ENCODE measurements at regions not wholly inside any gene's neighbourhood (a gene's known extent, or its start where the extent isn't known, plus 50 kb on each side); places are given as distances from the start of the nearest gene placed in this dataset.

DNA sequence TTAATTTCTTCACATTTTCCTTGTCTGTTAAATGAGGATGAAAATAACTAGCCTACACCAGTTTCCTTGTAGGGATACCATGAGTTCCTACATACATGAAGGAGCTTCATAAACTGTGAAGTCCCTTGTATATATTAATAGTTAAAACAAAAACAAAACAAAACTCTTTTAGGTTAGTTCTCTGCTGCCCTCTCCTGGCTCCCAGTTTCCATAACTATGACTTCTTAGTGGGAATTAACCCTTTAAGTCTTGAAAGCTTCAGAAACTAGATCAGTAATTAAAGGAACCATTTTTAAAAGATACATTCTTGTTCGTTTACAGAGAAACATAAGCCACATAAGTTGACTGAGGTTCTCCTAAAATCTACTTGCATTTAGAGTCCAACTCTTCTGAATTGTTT lies 500.0 kb upstream of the C9orf72 start:
- no peak overlapping the region for H3K4me2 ChIP-seq (ENCODE audit: insufficient read depth in 1 of 2, low read depth in 2 of 2, low read length in 2 of 2)
- H3K27me3 ChIP-seq (replicated peaks in 1 of 4; ENCODE audit: control insufficient read depth in 3 of 4, extremely low read depth in 1 of 4, insufficient read depth in 3 of 4, low read length in 3 of 4): no peaks in the 10 kb centered on the region
- no peak overlapping the region for H3K27ac ChIP-seq (ENCODE audit: low read depth, low read length)
- POLR2A ChIA-PET (ENCODE audit: partially characterized antibody): interaction anchor here (1.8 kb wide), 1 partner anchor 347 kb away, joined by 7 read pairs; no protein-coding TSS in a partner anchor
- H3K9me3 ChIP-seq (ENCODE audit: insufficient read depth in 2 of 2, low read depth in 1 of 2, low read length in 1 of 2): no peaks in the 10 kb centered on the region
- H2BK12ac ChIP-seq (ENCODE audit: low read depth, low read length): no peak overlapping the region
- H2AK5ac ChIP-seq (ENCODE audit: low read depth, low read length): no peak overlapping the region
- TF ChIP-seq RAD21 (IDR thresholded peaks at IDR 0.05 in 1 of 2, conservative IDR thresholded peaks at IDR 0.05 in 1 of 2; ENCODE audit: low read depth in 2 of 2, low read length in 2 of 2) (peak; percentile 81 to 82), JUND (IDR thresholded peaks at IDR 0.05; ENCODE audit: low read length) (0 out of 2 replicates have a peak, but pooled peaks have one; percentile 5), HDAC2 (IDR thresholded peaks at IDR 0.05; ENCODE audit: borderline replicate concordance in 1 of 2, low read depth in 2 of 2, low read length in 2 of 2) (no peak)
- TF ChIP-seq, protein P1, sequence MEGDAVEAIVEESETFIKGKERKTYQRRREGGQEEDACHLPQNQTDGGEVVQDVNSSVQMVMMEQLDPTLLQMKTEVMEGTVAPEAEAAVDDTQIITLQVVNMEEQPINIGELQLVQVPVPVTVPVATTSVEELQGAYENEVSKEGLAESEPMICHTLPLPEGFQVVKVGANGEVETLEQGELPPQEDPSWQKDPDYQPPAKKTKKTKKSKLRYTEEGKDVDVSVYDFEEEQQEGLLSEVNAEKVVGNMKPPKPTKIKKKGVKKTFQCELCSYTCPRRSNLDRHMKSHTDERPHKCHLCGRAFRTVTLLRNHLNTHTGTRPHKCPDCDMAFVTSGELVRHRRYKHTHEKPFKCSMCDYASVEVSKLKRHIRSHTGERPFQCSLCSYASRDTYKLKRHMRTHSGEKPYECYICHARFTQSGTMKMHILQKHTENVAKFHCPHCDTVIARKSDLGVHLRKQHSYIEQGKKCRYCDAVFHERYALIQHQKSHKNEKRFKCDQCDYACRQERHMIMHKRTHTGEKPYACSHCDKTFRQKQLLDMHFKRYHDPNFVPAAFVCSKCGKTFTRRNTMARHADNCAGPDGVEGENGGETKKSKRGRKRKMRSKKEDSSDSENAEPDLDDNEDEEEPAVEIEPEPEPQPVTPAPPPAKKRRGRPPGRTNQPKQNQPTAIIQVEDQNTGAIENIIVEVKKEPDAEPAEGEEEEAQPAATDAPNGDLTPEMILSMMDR (IDR thresholded peaks at IDR 0.05; ENCODE audit: control extremely low read depth in 1 of 3, insufficient read depth in 1 of 3, low read depth in 1 of 3, low read length in 3 of 3): peak in 2 of 3 experiments; percentile 40 to 56; a peak in 2 of 4 replicates
- H3K36me3 ChIP-seq (ENCODE audit: control insufficient read depth in 2 of 4, insufficient read depth in 4 of 4, low read length in 3 of 4): no peaks in the 10 kb centered on the region
- H3K14ac ChIP-seq (ENCODE audit: insufficient read length): no peak overlapping the region
- H3K9ac ChIP-seq (replicated peaks in 1 of 4; ENCODE audit: extremely low read depth in 1 of 4, low read depth in 3 of 4, low read length in 3 of 4): no peak overlapping the region
- no peaks in the 10 kb centered on the region for H3K23me2 ChIP-seq (ENCODE audit: low read depth, low read length)
- no peak overlapping the region for H4K91ac ChIP-seq (replicated peaks; ENCODE audit: insufficient read length, low read length)
- DNase-seq (ENCODE audit: low read depth in 1 of 2, low spot score in 2 of 2) (peak; percentile 9 to 47), FAIRE-seq (peak; percentile 78)
- no peak overlapping the region for H3K23ac ChIP-seq (ENCODE audit: insufficient read length)
- H4K8ac ChIP-seq (ENCODE audit: extremely low read depth, insufficient read depth, low read length): no peak overlapping the region
- no peak overlapping the region for H2BK20ac ChIP-seq (ENCODE audit: low read length)
- H3K4me1 ChIP-seq (replicated peaks in 1 of 4; ENCODE audit: control insufficient read depth in 3 of 4, insufficient read depth in 4 of 4, low read length in 3 of 4): peaks cover 0 to 4% (median 0%) of the 10 kb centered on the region in 4 experiments; a peak in 1 of 7 replicates
- H4K5ac ChIP-seq (ENCODE audit: insufficient read length, low read depth, low read length): no peak overlapping the region
- no peak overlapping the region for H2AFZ ChIP-seq (ENCODE audit: low read length)
- H3K79me1 ChIP-seq (ENCODE audit: low read depth, low read length): no peaks in the 10 kb centered on the region
- H3K4me3 ChIP-seq (ENCODE audit: extremely low read depth in 1 of 4, insufficient read depth in 2 of 4, low read depth in 3 of 4, low read length in 4 of 4): no peak overlapping the region
- no peak overlapping the region for H3K56ac ChIP-seq (replicated peaks; ENCODE audit: insufficient read length, low read depth, low read length)
- H3K4ac ChIP-seq (replicated peaks; ENCODE audit: insufficient read length, low read depth, low read length): no peak overlapping the region
- 50% methylated on average over 1 of the region's 1 CpG; no CpG with 5 or more reads in 1 of the 2 experiments for WGBS, 2 experiments (ENCODE audit: extremely low coverage in 1 of 2, insufficient coverage in 1 of 2, insufficient read length in 1 of 2, insufficient replicate concordance in 2 of 2, low coverage in 1 of 2, low lambda C conversion rate in 2 of 2, missing lambda C conversion rate in 1 of 2)
- H3K18ac ChIP-seq (ENCODE audit: extremely low read depth, low read length): no peak overlapping the region
- CTCF ChIA-PET (ENCODE audit: partially characterized antibody): interaction anchor here (0.6 to 10.6 kb wide), 45 partner anchors 9 to 722 kb away, joined by 3 to 129 read pairs (median 4); no protein-coding TSS in a partner anchor
- no peaks in the 10 kb centered on the region for H4K20me1 ChIP-seq (replicated peaks in 1 of 2; ENCODE audit: control insufficient read depth in 1 of 2, insufficient read depth in 2 of 2, low read length in 2 of 2)
- no peak overlapping the region for H2BK15ac ChIP-seq (ENCODE audit: low read length)
- H3K79me2 ChIP-seq (ENCODE audit: control insufficient read depth in 1 of 2, insufficient read depth in 2 of 2, low read length in 2 of 2): no peaks in the 10 kb centered on the region
- H2BK5ac ChIP-seq (ENCODE audit: low read depth, low read length): no peak overlapping the region
- H2BK120ac ChIP-seq (replicated peaks; ENCODE audit: low read depth, low read length): no peak overlapping the region
